KMS-11 (cell line): ENCODE measurements at regions not wholly inside any gene's neighbourhood (a gene's known extent, or its start where the extent isn't known, plus 50 kb on each side); places are given as distances from the start of the nearest gene placed in this dataset.

Experiments
- H2AFZ ChIP-seq: fragments of 200-600 bp; sonication (generic); 2 replicates; pipeline ENCODE4 v1.6.1; 2016; ENCODE audit warnings: antibody characterized with exemption, mixed run types, low read depth
- H3K27ac ChIP-seq: fragments of 200-600 bp; sonication (generic); 2 replicates; pipeline ENCODE4 v1.6.1; 2016; ENCODE audit warnings: mild to moderate bottlenecking, mixed run types
- H3K27me3 ChIP-seq: fragments of 200-600 bp; sonication (generic); 2 replicates; pipeline ENCODE4 v1.6.1; 2017; ENCODE audit warnings: mild to moderate bottlenecking, low read depth, mixed run types, moderate library complexity; ENCODE audit not compliant: insufficient read depth
- H3K36me3 ChIP-seq: fragments of 200-600 bp; sonication (generic); 2 replicates; pipeline ENCODE4 v1.6.1; 2017; ENCODE audit warnings: mild to moderate bottlenecking, mixed run types; ENCODE audit not compliant: insufficient read depth
- H3K4me1 ChIP-seq: fragments of 200-600 bp; sonication (generic); 2 replicates; pipeline ENCODE4 v1.6.1; 2016; ENCODE audit warnings: mild to moderate bottlenecking, low read depth, mixed run types; ENCODE audit not compliant: poor library complexity, severe bottlenecking
- H3K4me2 ChIP-seq: fragments of 200-600 bp; sonication (generic); 2 replicates; pipeline ENCODE4 v1.7.0; 2016; ENCODE audit warnings: mild to moderate bottlenecking, mixed run types
- H3K4me3 ChIP-seq: fragments of 200-600 bp; sonication (generic); IDR thresholded peaks from 2 replicates; pipeline ENCODE4 v1.6.1; 2017; ENCODE audit warnings: low read depth, low read length, mixed read lengths; ENCODE audit not compliant: insufficient read depth
- H3K79me2 ChIP-seq: fragments of 200-600 bp; sonication (generic); 2 replicates; pipeline ENCODE4 v1.6.1; 2016; ENCODE audit warnings: low read depth, mixed run types; ENCODE audit not compliant: insufficient read depth
- H3K9ac ChIP-seq: fragments of 200-600 bp; sonication (generic); 2 replicates; pipeline ENCODE4 v1.6.1; 2016; ENCODE audit warnings: mild to moderate bottlenecking, mixed run types
- H4K20me1 ChIP-seq: fragments of 200-600 bp; sonication (generic); 2 replicates; pipeline ENCODE4 v1.6.1; 2016; ENCODE audit warnings: mild to moderate bottlenecking, mixed run types; ENCODE audit not compliant: insufficient read depth
- CTCF ChIP-seq: fragments of 200-600 bp; sonication (generic); conservative IDR thresholded peaks from 2 replicates; pipeline ENCODE4 v1.6.1; 2017; ENCODE audit warnings: low read depth, mild to moderate bottlenecking, antibody characterized with exemption, low read length, moderate library complexity, mixed read lengths

- no peak for TF ChIP-seq CTCF
- no peak overlapping the region for H3K27ac ChIP-seq
These were observed 60.4 kb upstream of the ABCC4 start for GRCh38 chr13:95361686-95362085.

GRCh38 chr13:95362666-95363065 is 61.4 kb upstream of the ABCC4 start:
- no peak overlapping the region for H3K27ac ChIP-seq
- no peak overlapping the region for H2AFZ ChIP-seq
- no peaks in the 10 kb centered on the region for H4K20me1 ChIP-seq
- no peak overlapping the region for H3K4me2 ChIP-seq
- H3K36me3 ChIP-seq = no peaks in the 10 kb centered on the region
- H3K79me2 ChIP-seq = no peaks in the 10 kb centered on the region
- no peak for TF ChIP-seq CTCF
- no peaks in the 10 kb centered on the region for H3K4me1 ChIP-seq
- H3K27me3 ChIP-seq = no peaks in the 10 kb centered on the region
- H3K9ac ChIP-seq = no peak overlapping the region
- no peak overlapping the region for H3K4me3 ChIP-seq

More at GRCh38 chr13:95361686-95362085, 60.4 kb upstream of the ABCC4 start:
- no peaks in the 10 kb centered on the region for H4K20me1 ChIP-seq
- H3K79me2 ChIP-seq = no peaks in the 10 kb centered on the region
- no peaks in the 10 kb centered on the region for H3K36me3 ChIP-seq
- H3K27me3 ChIP-seq = no peaks in the 10 kb centered on the region
- H3K4me1 ChIP-seq = no peaks in the 10 kb centered on the region
- H2AFZ ChIP-seq = no peak overlapping the region
- H3K4me3 ChIP-seq = no peak overlapping the region
- H3K4me2 ChIP-seq = no peak overlapping the region
- no peak overlapping the region for H3K9ac ChIP-seq

GRCh38 chr13:95367309-95367843 is 66.1 kb upstream of the ABCC4 start:
- Histone ChIP-seq H3K27ac (no peak overlapping the region), H3K36me3 (no peaks in the 10 kb centered on the region), H3K4me2 (no peak overlapping the region), H2AFZ (no peak overlapping the region), H3K27me3 (no peaks in the 10 kb centered on the region), H3K4me1 (no peaks in the 10 kb centered on the region), H3K4me3 (no peak overlapping the region), H4K20me1 (no peaks in the 10 kb centered on the region), H3K79me2 (no peaks in the 10 kb centered on the region), H3K9ac (no peak overlapping the region)
- no peak for TF ChIP-seq CTCF

- Histone ChIP-seq H3K79me2 (no peaks in the 10 kb centered on the region), H3K27ac (no peak overlapping the region), H2AFZ (no peak overlapping the region), H3K4me3 (no peak overlapping the region), H3K36me3 (no peaks in the 10 kb centered on the region), H3K9ac (no peak overlapping the region), H3K4me2 (no peak overlapping the region), H4K20me1 (no peaks in the 10 kb centered on the region), H3K27me3 (no peaks in the 10 kb centered on the region), H3K4me1 (no peaks in the 10 kb centered on the region)
- no peak for TF ChIP-seq CTCF
These were observed 67.7 kb upstream of the ABCC4 start for GRCh38 chr13:95368998-95369397.
